ENCODE measurements at regions not wholly inside any gene's neighbourhood (a gene's known extent, or its start where the extent isn't known, plus 50 kb on each side); places are given as distances from the start of the nearest gene placed in this dataset.

GRCh38 chr12:19627719-19628118 lies 188.4 kb downstream of the AEBP2 start:
- no peak for DNase-seq

GRCh38 chr12:19630536-19630935 lies 191.2 kb downstream of the AEBP2 start:
- DNase-seq: no peak

GRCh38 chr12:19633194-19633593 lies 193.9 kb downstream of the AEBP2 start:
- no peak for DNase-seq

GRCh38 chr12:19633641-19634040 lies 194.3 kb downstream of the AEBP2 start:
- DNase-seq: no peak

- no peak for DNase-seq
Measured at GRCh38 chr12:19639781-19640415, 200.6 kb downstream of the AEBP2 start.

GRCh38 chr12:19641235-19642080 lies 202.2 kb downstream of the AEBP2 start:
- no peak for DNase-seq

- no peak for DNase-seq
Measured at GRCh38 chr12:19642345-19642744, 203.1 kb downstream of the AEBP2 start.

- DNase-seq: no peak
Measured at GRCh38 chr12:19643635-19644034, 204.3 kb downstream of the AEBP2 start.

GRCh38 chr12:19644571-19644970 lies 205.3 kb downstream of the AEBP2 start:
- DNase-seq: no peak

- no peak for DNase-seq
Measured at GRCh38 chr12:19645823-19646222, 206.5 kb downstream of the AEBP2 start.

- no peak for DNase-seq
Measured at GRCh38 chr12:19646599-19646998, 207.3 kb downstream of the AEBP2 start.

GRCh38 chr12:19647806-19648556 lies 208.7 kb downstream of the AEBP2 start:
- DNase-seq: no peak

GRCh38 chr12:19648591-19648990 lies 209.3 kb downstream of the AEBP2 start:
- DNase-seq: no peak

- DNase-seq: no peak
Measured at GRCh38 chr12:19652386-19652785, 213.1 kb downstream of the AEBP2 start.

GRCh38 chr12:19654650-19655376 lies 215.5 kb downstream of the AEBP2 start:
- DNase-seq: no peak

- DNase-seq: no peak
Measured at GRCh38 chr12:19657118-19657731, 217.9 kb downstream of the AEBP2 start.

- DNase-seq: no peak
Measured at GRCh38 chr12:19657732-19658130, 218.4 kb downstream of the AEBP2 start.

GRCh38 chr12:19659086-19659485 lies 219.8 kb downstream of the AEBP2 start:
- no peak for DNase-seq

- DNase-seq: no peak
Measured at GRCh38 chr12:19659501-19659900, 220.2 kb downstream of the AEBP2 start.

GRCh38 chr12:19665121-19665900 lies 226.0 kb downstream of the AEBP2 start:
- no peak for DNase-seq

- DNase-seq: no peak
Measured at GRCh38 chr12:19666070-19666469, 226.8 kb downstream of the AEBP2 start.

- DNase-seq: no peak
Measured at GRCh38 chr12:19669793-19670192, 230.5 kb downstream of the AEBP2 start.
